OCI-LY1 (cell line): ENCODE measurements at regions not wholly inside any gene's neighbourhood (a gene's known extent, or its start where the extent isn't known, plus 50 kb on each side); places are given as distances from the start of the nearest gene placed in this dataset.

Source experiments
- H2AFZ ChIP-seq: fragments of 200-600 bp; sonication (generic), shearing (Covaris generic); 2 replicates; pipeline ENCODE4 v1.6.0; 2014; ENCODE audit warnings: antibody characterized with exemption, mild to moderate bottlenecking, low read length
- H3F3A ChIP-seq: fragments of 200-600 bp; sonication (generic), shearing (Covaris generic); 2 replicates; pipeline ENCODE4 v1.6.0; 2014; ENCODE audit warnings: mild to moderate bottlenecking, antibody characterized with exemption, low read length, moderate library complexity; ENCODE audit not compliant: insufficient read depth
- H3K27ac ChIP-seq: fragments of 200-600 bp; sonication (generic); 2 replicates; pipeline ENCODE4 v1.5.1; 2014; ENCODE audit warnings: low read length, mixed run types, mild to moderate bottlenecking, low read depth; ENCODE audit not compliant: poor library complexity, severe bottlenecking
- H3K27me3 ChIP-seq: fragments of 200-600 bp; sonication (generic); 2 replicates; pipeline ENCODE4 v1.6.0; 2014; ENCODE audit warnings: antibody characterized with exemption, mild to moderate bottlenecking, low read length, moderate library complexity; ENCODE audit not compliant: insufficient read depth
- H3K36me3 ChIP-seq: fragments of 200-600 bp; sonication (generic); 2 replicates; pipeline ENCODE4 v1.6.1; 2014; ENCODE audit warnings: mild to moderate bottlenecking, antibody characterized with exemption, low read length, moderate library complexity, mixed read lengths; ENCODE audit not compliant: insufficient read depth
- H3K4me1 ChIP-seq: fragments of 200-600 bp; sonication (generic); 2 replicates; pipeline ENCODE4 v1.5.1; 2014; ENCODE audit warnings: mild to moderate bottlenecking, low read length, moderate library complexity; ENCODE audit not compliant: insufficient read depth, severe bottlenecking
- H3K4me2 ChIP-seq: fragments of 200-600 bp; sonication (generic), shearing (Covaris generic); 2 replicates; pipeline ENCODE4 v1.6.1; 2014; ENCODE audit warnings: low read length
- H3K4me3 ChIP-seq: fragments of 200-600 bp; sonication (generic); 2 replicates; pipeline ENCODE4 v1.5.1; 2014; ENCODE audit warnings: low read length, low read depth, mild to moderate bottlenecking, mixed read lengths; ENCODE audit not compliant: poor library complexity, severe bottlenecking
- H3K79me2 ChIP-seq: fragments of 200-600 bp; shearing (Covaris generic); 2 replicates; pipeline ENCODE4 v1.6.1; 2016; ENCODE audit warnings: mixed run types, low read length, mixed read lengths; ENCODE audit not compliant: insufficient read depth
- H3K9ac ChIP-seq: fragments of 200-600 bp; sonication (generic), shearing (Covaris generic); 2 replicates; pipeline ENCODE4 v1.6.1; 2014; ENCODE audit warnings: mild to moderate bottlenecking, low read length, mixed read lengths
- H3K9me2 ChIP-seq: fragments of 200-600 bp; sonication (generic), shearing (Covaris generic); 2 replicates; pipeline ENCODE4 v1.6.1; 2014; ENCODE audit warnings: low read depth, mild to moderate bottlenecking, low read length, mixed read lengths
- H3K9me3 ChIP-seq: fragments of 200-600 bp; shearing (Covaris generic); 2 replicates; pipeline ENCODE4 v1.6.1; 2014; ENCODE audit warnings: low read length, mixed read lengths
- H4K20me1 ChIP-seq: fragments of 200-600 bp; sonication (generic), shearing (Covaris generic); 2 replicates; pipeline ENCODE4 v1.6.0; 2016; ENCODE audit warnings: mild to moderate bottlenecking, low read length; ENCODE audit not compliant: insufficient read depth
- EZH2 ChIP-seq: fragments of 200-600 bp; sonication (generic), shearing (Covaris generic); IDR thresholded peaks from 2 replicates; pipeline ENCODE4 v1.8.0; 2017; ENCODE audit warnings: borderline replicate concordance, mixed run types, mild to moderate bottlenecking, antibody characterized with exemption, low read length, moderate library complexity, mixed read lengths
- TF ChIP-seq, protein P1 (sequence below): fragments of 200-600 bp; sonication (generic), shearing (Covaris generic); IDR thresholded peaks from 2 replicates; pipeline ENCODE4 v1.5.1; 2017; ENCODE audit warnings: mild to moderate bottlenecking, antibody characterized with exemption, low read length, moderate library complexity, mixed read lengths

GRCh38 chrX:13469963-13470684 lies 99.3 kb upstream of the EGFL6 start:
- Histone ChIP-seq H3K27ac (peak overlapping the region; percentile 40), H3K4me1 (peaks cover 43% of the 10 kb centered on the region), H3K36me3 (no peaks in the 10 kb centered on the region), H2AFZ (no peak overlapping the region), H3K9me2 (no peaks in the 10 kb centered on the region), H3F3A (no peaks in the 10 kb centered on the region), H3K4me3 (no peak overlapping the region), H3K9me3 (no peaks in the 10 kb centered on the region), H3K4me2 (peak overlapping the region; percentile 16; the same call in 1 of the 2 replicates), H3K79me2 (no peaks in the 10 kb centered on the region), H3K27me3 (no peaks in the 10 kb centered on the region), H3K9ac (no peak overlapping the region), H4K20me1 (no peaks in the 10 kb centered on the region)
- TF ChIP-seq, protein P1, sequence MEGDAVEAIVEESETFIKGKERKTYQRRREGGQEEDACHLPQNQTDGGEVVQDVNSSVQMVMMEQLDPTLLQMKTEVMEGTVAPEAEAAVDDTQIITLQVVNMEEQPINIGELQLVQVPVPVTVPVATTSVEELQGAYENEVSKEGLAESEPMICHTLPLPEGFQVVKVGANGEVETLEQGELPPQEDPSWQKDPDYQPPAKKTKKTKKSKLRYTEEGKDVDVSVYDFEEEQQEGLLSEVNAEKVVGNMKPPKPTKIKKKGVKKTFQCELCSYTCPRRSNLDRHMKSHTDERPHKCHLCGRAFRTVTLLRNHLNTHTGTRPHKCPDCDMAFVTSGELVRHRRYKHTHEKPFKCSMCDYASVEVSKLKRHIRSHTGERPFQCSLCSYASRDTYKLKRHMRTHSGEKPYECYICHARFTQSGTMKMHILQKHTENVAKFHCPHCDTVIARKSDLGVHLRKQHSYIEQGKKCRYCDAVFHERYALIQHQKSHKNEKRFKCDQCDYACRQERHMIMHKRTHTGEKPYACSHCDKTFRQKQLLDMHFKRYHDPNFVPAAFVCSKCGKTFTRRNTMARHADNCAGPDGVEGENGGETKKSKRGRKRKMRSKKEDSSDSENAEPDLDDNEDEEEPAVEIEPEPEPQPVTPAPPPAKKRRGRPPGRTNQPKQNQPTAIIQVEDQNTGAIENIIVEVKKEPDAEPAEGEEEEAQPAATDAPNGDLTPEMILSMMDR, result no peak
- no peak for TF ChIP-seq EZH2

DNA sequence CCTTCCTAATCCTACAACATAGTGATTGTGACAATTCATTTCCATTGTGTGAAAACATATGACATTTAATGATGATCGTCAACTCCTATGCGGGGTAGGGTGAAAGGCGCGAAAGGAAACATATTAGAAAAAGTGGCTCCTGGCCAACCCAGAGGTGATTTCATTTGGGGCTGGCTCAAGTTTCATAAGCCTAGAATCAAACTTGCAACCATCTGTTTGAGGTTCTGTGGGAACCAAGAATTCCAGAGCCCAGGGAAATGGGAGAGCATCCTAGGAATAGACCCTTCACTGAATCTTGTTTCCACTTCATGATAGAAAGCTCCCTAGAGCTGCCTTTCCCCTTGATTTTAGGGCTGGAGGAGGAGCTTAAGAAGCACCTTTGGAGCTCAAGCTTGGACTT lies 101.3 kb upstream of the EGFL6 start:
- Histone ChIP-seq H3K36me3 (no peaks in the 10 kb centered on the region), H3F3A (no peaks in the 10 kb centered on the region), H3K4me3 (no peak overlapping the region), H3K9me3 (no peaks in the 10 kb centered on the region), H3K27ac (no peak overlapping the region), H3K27me3 (no peaks in the 10 kb centered on the region), H3K9ac (no peak overlapping the region), H3K4me1 (peaks cover 23% of the 10 kb centered on the region), H4K20me1 (no peaks in the 10 kb centered on the region), H2AFZ (no peak overlapping the region), H3K4me2 (no peak overlapping the region), H3K9me2 (no peaks in the 10 kb centered on the region), H3K79me2 (no peaks in the 10 kb centered on the region)
- TF ChIP-seq, protein P1, result no peak
- TF ChIP-seq EZH2, result no peak

GRCh38 chrX:13467243-13467642 lies 102.2 kb upstream of the EGFL6 start:
- Histone ChIP-seq H3K27ac (no peak overlapping the region), H2AFZ (no peak overlapping the region), H3K4me2 (no peak overlapping the region), H3K9me3 (peaks cover 2% of the 10 kb centered on the region; the same call in 1 of the 2 replicates), H4K20me1 (no peaks in the 10 kb centered on the region), H3K27me3 (no peaks in the 10 kb centered on the region), H3K9ac (no peak overlapping the region), H3K9me2 (no peaks in the 10 kb centered on the region), H3F3A (no peaks in the 10 kb centered on the region), H3K4me3 (no peak overlapping the region), H3K79me2 (no peaks in the 10 kb centered on the region), H3K36me3 (no peaks in the 10 kb centered on the region), H3K4me1 (peaks cover 15% of the 10 kb centered on the region)
- TF ChIP-seq EZH2, result no peak
- TF ChIP-seq, protein P1, result no peak
